ENCODE measurements at regions not wholly inside any gene's neighbourhood (a gene's known extent, or its start where the extent isn't known, plus 50 kb on each side); places are given as distances from the start of the nearest gene placed in this dataset.
A peak's percentile ranks its signal among the peaks of the same experiment; 100 is the strongest.

GRCh38 chr5:34529581-34530331 lies 126.4 kb upstream of the RAI14 start:
- no peaks in the 10 kb centered on the region for H3K27me3 ChIP-seq (ENCODE audit: control insufficient read depth in 2 of 2, insufficient read depth in 2 of 2, low read length in 2 of 2)
- in situ Hi-C loops (cut with MboI), result no loop called here
- no peaks in the 10 kb centered on the region for H3K36me3 ChIP-seq (ENCODE audit: control insufficient read depth, insufficient read depth, low read length)
- no peak overlapping the region for H3K27ac ChIP-seq (ENCODE audit: extremely low read depth, low read depth, low read length)
- H3K9me3 ChIP-seq (replicated peaks; ENCODE audit: control insufficient read depth, insufficient read depth, low read depth, low read length), result no peaks in the 10 kb centered on the region
- CTCF ChIA-PET (ENCODE audit: low intra/inter-chr PET ratio), result no interaction called here
- DNase-seq (ENCODE audit: extremely low read depth in 1 of 4, low spot score in 3 of 4), result no peak
- peaks cover 16 to 22% of the 10 kb centered on the region in 2 experiments; a peak in 3 of 5 replicates for H3K4me1 ChIP-seq (replicated peaks in 1 of 2; ENCODE audit: control insufficient read depth in 2 of 2, insufficient read depth in 2 of 2, low read length in 2 of 2)
- FAIRE-seq, result no peak
- WGBS (ENCODE audit: insufficient coverage, low coverage, missing lambda C conversion rate), result 57% methylated on average over 10 of the region's 10 CpGs
- intact Hi-C loops (cut with micrococcal nuclease), result loop anchor here (10.0 kb wide), 1 partner anchor 275 kb away; no protein-coding TSS in a partner anchor
- no peaks in the 10 kb centered on the region for H3K9me1 ChIP-seq (ENCODE audit: control insufficient read depth, insufficient read depth, low read length)
- H3K9ac ChIP-seq (ENCODE audit: insufficient read depth in 1 of 2, low read depth in 2 of 2, low read length in 2 of 2), result no peak overlapping the region
- H3K4me2 ChIP-seq (ENCODE audit: insufficient read depth, low read length), result no peak overlapping the region
- no peaks in the 10 kb centered on the region for H3K79me2 ChIP-seq (ENCODE audit: control insufficient read depth, insufficient read depth, low read length)
- no peak for ATAC-seq
- no peak for TF ChIP-seq TCF7 (IDR thresholded peaks at IDR 0.05; ENCODE audit: borderline replicate concordance)
- no peak for TF ChIP-seq FOXK2 (conservative IDR thresholded peaks at IDR 0.05 in 1 of 2, IDR thresholded peaks at IDR 0.05 in 1 of 2; ENCODE audit: low read depth in 2 of 2)
- no peak for TF ChIP-seq RBM22 (IDR thresholded peaks at IDR 0.05; ENCODE audit: low read depth, low read length, poor library complexity, severe bottlenecking)
- no peak for TF ChIP-seq CC2D1A (IDR thresholded peaks at IDR 0.05)
- no peak for TF ChIP-seq PRPF4 (IDR thresholded peaks at IDR 0.05; ENCODE audit: insufficient read depth, low read depth, low read length, poor library complexity, severe bottlenecking)
- H4K20me1 ChIP-seq (replicated peaks; ENCODE audit: control insufficient read depth, insufficient read depth, low read length), result no peaks in the 10 kb centered on the region
- no TSS peak for BruUV-seq (replicated peaks)
- H3K4me3 ChIP-seq, result no peak overlapping the region
- POLR2A ChIA-PET, result interaction anchor here (0.6 to 1.4 kb wide), 4 partner anchors 8 to 20 kb away, joined by 3 to 5 read pairs (median 3); no protein-coding TSS in a partner anchor
- H2AFZ ChIP-seq (ENCODE audit: low read depth, low read length), result 0 out of 2 replicates have a peak overlapping the region, but pooled peaks have one; percentile 5

Data from K562 (cell line).